Activated naive CD8-positive, alpha-beta T cell treated with anti-CD3 and anti-CD28 coated beads, Interleukin-2, amount 50 U/mL, for 24 hours (primary cell): ENCODE measurements at regions not wholly inside any gene's neighbourhood (a gene's known extent, or its start where the extent isn't known, plus 50 kb on each side); places are given as distances from the start of the nearest gene placed in this dataset.

Source experiments
- ATAC-seq: fragments of 150-1000 bp; cut with Tn5 transposase; one replicate; pipeline ENCODE4 v1.10.0; 2021
- DNase-seq: peaks from one replicate; pipeline ENCODE4 v3.0.0; 2021
- H3K27ac Mint-ChIP-seq: one replicate; pipeline ENCODE4 v1.8.0; 2021; ENCODE audit warnings: mild to moderate bottlenecking, mixed read lengths
- H3K27me3 Mint-ChIP-seq: one replicate; pipeline ENCODE4 v1.8.0; 2021; ENCODE audit warnings: mixed read lengths
- H3K36me3 Mint-ChIP-seq: one replicate; pipeline ENCODE4 v1.8.0; 2021; ENCODE audit warnings: low read depth, mixed read lengths
- H3K4me1 Mint-ChIP-seq: one replicate; pipeline ENCODE4 v1.8.0; 2021; ENCODE audit warnings: mixed read lengths
- H3K4me3 Mint-ChIP-seq: one replicate; pipeline ENCODE4 v1.8.0; 2021; ENCODE audit warnings: mild to moderate bottlenecking, moderate library complexity, mixed read lengths
- H3K9me3 Mint-ChIP-seq: one replicate; pipeline ENCODE4 v1.8.0; 2021; ENCODE audit warnings: mixed read lengths

GRCh38 chr6:10237298-10238038 lies 177.4 kb downstream of the TFAP2A start:
- no peaks in the 10 kb centered on the region for H3K36me3 Mint-ChIP-seq
- no peaks in the 10 kb centered on the region for H3K27me3 Mint-ChIP-seq
- no peak overlapping the region for H3K4me3 Mint-ChIP-seq
- no peak overlapping the region for H3K27ac Mint-ChIP-seq
- no peaks in the 10 kb centered on the region for H3K4me1 Mint-ChIP-seq
- no peaks in the 10 kb centered on the region for H3K9me3 Mint-ChIP-seq
- ATAC-seq (no peak), DNase-seq (no peak)

- no peaks in the 10 kb centered on the region for H3K4me1 Mint-ChIP-seq
- no peaks in the 10 kb centered on the region for H3K27me3 Mint-ChIP-seq
- H3K9me3 Mint-ChIP-seq = no peaks in the 10 kb centered on the region
- no peak for DNase-seq
- no peak for ATAC-seq
- H3K4me3 Mint-ChIP-seq = no peak overlapping the region
- H3K36me3 Mint-ChIP-seq = no peaks in the 10 kb centered on the region
- H3K27ac Mint-ChIP-seq = no peak overlapping the region
These were observed 179.5 kb downstream of the TFAP2A start for GRCh38 chr6:10235344-10235743.

GRCh38 chr6:10230531-10230930 lies 184.3 kb downstream of the TFAP2A start:
- Mint-ChIP-seq H3K27ac (no peak overlapping the region), H3K9me3 (peaks cover 11% of the 10 kb centered on the region), H3K4me1 (no peaks in the 10 kb centered on the region), H3K4me3 (no peak overlapping the region), H3K27me3 (peaks cover 2% of the 10 kb centered on the region), H3K36me3 (no peaks in the 10 kb centered on the region)
- DNase-seq (no peak), ATAC-seq (no peak)

GRCh38 chr6:10223841-10224240 lies 191.0 kb downstream of the TFAP2A start:
- ATAC-seq (no peak), DNase-seq (no peak)
- Mint-ChIP-seq H3K4me3 (no peak overlapping the region), H3K36me3 (no peaks in the 10 kb centered on the region), H3K4me1 (no peaks in the 10 kb centered on the region), H3K27me3 (peaks cover 2% of the 10 kb centered on the region), H3K27ac (no peak overlapping the region), H3K9me3 (peaks cover 11% of the 10 kb centered on the region)

- H3K4me3 Mint-ChIP-seq = no peak overlapping the region
- H3K27me3 Mint-ChIP-seq = peaks cover 2% of the 10 kb centered on the region
- no peaks in the 10 kb centered on the region for H3K9me3 Mint-ChIP-seq
- ATAC-seq (no peak), DNase-seq (no peak)
- H3K36me3 Mint-ChIP-seq = no peaks in the 10 kb centered on the region
- no peaks in the 10 kb centered on the region for H3K4me1 Mint-ChIP-seq
- H3K27ac Mint-ChIP-seq = no peak overlapping the region
These were observed 193.7 kb downstream of the TFAP2A start for GRCh38 chr6:10221178-10221577.

- no peaks in the 10 kb centered on the region for H3K9me3 Mint-ChIP-seq
- H3K27me3 Mint-ChIP-seq = no peaks in the 10 kb centered on the region
- H3K4me3 Mint-ChIP-seq = no peak overlapping the region
- H3K27ac Mint-ChIP-seq = no peak overlapping the region
- ATAC-seq (no peak), DNase-seq (no peak)
- no peaks in the 10 kb centered on the region for H3K4me1 Mint-ChIP-seq
- no peaks in the 10 kb centered on the region for H3K36me3 Mint-ChIP-seq
These were observed 195.4 kb downstream of the TFAP2A start for GRCh38 chr6:10219510-10219909.

GRCh38 chr6:10217111-10217510 lies 197.8 kb downstream of the TFAP2A start:
- Mint-ChIP-seq H3K4me1 (no peaks in the 10 kb centered on the region), H3K9me3 (peaks cover 3% of the 10 kb centered on the region), H3K27ac (no peak overlapping the region), H3K36me3 (no peaks in the 10 kb centered on the region), H3K27me3 (no peaks in the 10 kb centered on the region), H3K4me3 (no peak overlapping the region)
- DNase-seq (no peak), ATAC-seq (no peak)

- no peak for DNase-seq
- Mint-ChIP-seq H3K27ac (no peak overlapping the region), H3K4me1 (no peaks in the 10 kb centered on the region), H3K36me3 (no peaks in the 10 kb centered on the region), H3K9me3 (peaks cover 3% of the 10 kb centered on the region), H3K4me3 (no peak overlapping the region), H3K27me3 (no peaks in the 10 kb centered on the region)
- ATAC-seq = no peak
These were observed 199.4 kb downstream of the TFAP2A start for GRCh38 chr6:10215326-10216110.

- Mint-ChIP-seq H3K9me3 (peaks cover 7% of the 10 kb centered on the region), H3K4me3 (no peak overlapping the region), H3K36me3 (no peaks in the 10 kb centered on the region), H3K4me1 (no peaks in the 10 kb centered on the region), H3K27me3 (no peaks in the 10 kb centered on the region), H3K27ac (no peak overlapping the region)
- ATAC-seq (no peak), DNase-seq (no peak)
These were observed 204.8 kb downstream of the TFAP2A start for GRCh38 chr6:10210052-10210451.

- Mint-ChIP-seq H3K27me3 (no peaks in the 10 kb centered on the region), H3K4me3 (no peak overlapping the region), H3K4me1 (no peaks in the 10 kb centered on the region), H3K27ac (no peak overlapping the region), H3K9me3 (peaks cover 4% of the 10 kb centered on the region), H3K36me3 (no peaks in the 10 kb centered on the region)
- DNase-seq (no peak), ATAC-seq (no peak)
These were observed 209.0 kb downstream of the TFAP2A start for GRCh38 chr6:10205892-10206291.

- Mint-ChIP-seq H3K9me3 (peaks cover 10% of the 10 kb centered on the region), H3K27me3 (no peaks in the 10 kb centered on the region), H3K4me3 (no peak overlapping the region), H3K4me1 (no peaks in the 10 kb centered on the region), H3K27ac (no peak overlapping the region), H3K36me3 (no peaks in the 10 kb centered on the region)
- DNase-seq (no peak), ATAC-seq (no peak)
These were observed 209.8 kb downstream of the TFAP2A start for GRCh38 chr6:10205120-10205519.

- no peaks in the 10 kb centered on the region for H3K27me3 Mint-ChIP-seq
- no peaks in the 10 kb centered on the region for H3K4me1 Mint-ChIP-seq
- no peak for DNase-seq
- H3K36me3 Mint-ChIP-seq = no peaks in the 10 kb centered on the region
- no peak overlapping the region for H3K4me3 Mint-ChIP-seq
- H3K27ac Mint-ChIP-seq = no peak overlapping the region
- no peak for ATAC-seq
- peaks cover 12% of the 10 kb centered on the region for H3K9me3 Mint-ChIP-seq
These were observed 211.2 kb downstream of the TFAP2A start for GRCh38 chr6:10203651-10204050.

- ATAC-seq = no peak
- Mint-ChIP-seq H3K9me3 (peaks cover 12% of the 10 kb centered on the region), H3K4me1 (no peaks in the 10 kb centered on the region), H3K27me3 (no peaks in the 10 kb centered on the region), H3K27ac (no peak overlapping the region), H3K4me3 (no peak overlapping the region), H3K36me3 (no peaks in the 10 kb centered on the region)
- no peak for DNase-seq
These were observed 212.3 kb downstream of the TFAP2A start for GRCh38 chr6:10202581-10202980.

- Mint-ChIP-seq H3K27me3 (no peaks in the 10 kb centered on the region), H3K4me1 (no peaks in the 10 kb centered on the region), H3K4me3 (no peak overlapping the region), H3K27ac (no peak overlapping the region), H3K36me3 (no peaks in the 10 kb centered on the region), H3K9me3 (peaks cover 12% of the 10 kb centered on the region)
- ATAC-seq (no peak), DNase-seq (no peak)
These were observed 213.0 kb downstream of the TFAP2A start for GRCh38 chr6:10201606-10202510.
